ENCODE measurements at regions not wholly inside any gene's neighbourhood (a gene's known extent, or its start where the extent isn't known, plus 50 kb on each side); places are given as distances from the start of the nearest gene placed in this dataset.
A peak's percentile ranks its signal among the peaks of the same experiment; 100 is the strongest.

GRCh38 chr12:19695244-19696098, 256.2 kb downstream of the AEBP2 start:
- no peak for TF ChIP-seq PPARA (CRISPR knock-in tag; IDR thresholded peaks at IDR 0.05; ENCODE audit: borderline replicate concordance)
- no peak for TF ChIP-seq ZFP30 (CRISPR knock-in tag; IDR thresholded peaks at IDR 0.05)
- no peak for TF ChIP-seq ISL1 (CRISPR knock-in tag; IDR thresholded peaks at IDR 0.05)
- no peak for TF ChIP-seq GLIS3 (CRISPR knock-in tag; IDR thresholded peaks at IDR 0.05)
- TF ChIP-seq ESRRG (CRISPR knock-in tag; IDR thresholded peaks at IDR 0.05), result no peak
- no peak for TF ChIP-seq BACH2 (CRISPR knock-in tag; IDR thresholded peaks at IDR 0.05; ENCODE audit: borderline replicate concordance)
- TF ChIP-seq TCF4 (CRISPR knock-in tag; IDR thresholded peaks at IDR 0.05; ENCODE audit: borderline replicate concordance), result no peak
- TF ChIP-seq PATZ1 (CRISPR knock-in tag; IDR thresholded peaks at IDR 0.05; ENCODE audit: borderline replicate concordance), result no peak
- peak; percentile 78 for ATAC-seq

DNA sequence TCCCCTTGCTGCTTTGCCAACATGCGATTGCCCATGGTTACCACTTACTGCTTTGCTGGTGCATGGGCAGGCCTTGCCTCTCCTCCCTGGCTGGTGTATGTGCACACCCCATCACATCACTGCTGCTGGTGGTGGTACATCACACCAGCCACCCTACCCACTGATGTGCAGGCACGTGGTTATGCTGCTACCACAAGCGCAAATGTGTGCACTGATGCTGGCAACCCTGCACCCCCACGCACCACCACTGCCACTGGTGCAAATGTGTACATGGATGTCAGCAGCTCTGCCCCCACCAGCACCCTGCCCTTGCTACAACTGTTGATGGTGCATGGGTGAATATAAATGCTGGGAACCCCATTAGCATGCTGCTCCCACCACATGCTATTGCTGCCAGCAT, 261.7 kb downstream of the AEBP2 start:
- TF ChIP-seq POU6F1 (CRISPR knock-in tag; IDR thresholded peaks at IDR 0.05; ENCODE audit: borderline replicate concordance, low read depth) (no peak), GLIS3 (CRISPR knock-in tag; IDR thresholded peaks at IDR 0.05) (no peak), ARNTL (CRISPR knock-in tag; IDR thresholded peaks at IDR 0.05; ENCODE audit: borderline replicate concordance, low read depth) (no peak), PATZ1 (CRISPR knock-in tag; IDR thresholded peaks at IDR 0.05; ENCODE audit: borderline replicate concordance) (no peak), CSRNP3 (CRISPR knock-in tag; IDR thresholded peaks at IDR 0.05) (no peak), ZNF565 (CRISPR knock-in tag; conservative IDR thresholded peaks at IDR 0.05; ENCODE audit: low read depth) (no peak), ZNF70 (CRISPR knock-in tag; IDR thresholded peaks at IDR 0.05) (no peak), SNAI2 (CRISPR knock-in tag; IDR thresholded peaks at IDR 0.05) (no peak), BACH2 (CRISPR knock-in tag; IDR thresholded peaks at IDR 0.05; ENCODE audit: borderline replicate concordance) (no peak), TCF4 (CRISPR knock-in tag; IDR thresholded peaks at IDR 0.05; ENCODE audit: borderline replicate concordance) (no peak)
- no peak for ATAC-seq

DNA sequence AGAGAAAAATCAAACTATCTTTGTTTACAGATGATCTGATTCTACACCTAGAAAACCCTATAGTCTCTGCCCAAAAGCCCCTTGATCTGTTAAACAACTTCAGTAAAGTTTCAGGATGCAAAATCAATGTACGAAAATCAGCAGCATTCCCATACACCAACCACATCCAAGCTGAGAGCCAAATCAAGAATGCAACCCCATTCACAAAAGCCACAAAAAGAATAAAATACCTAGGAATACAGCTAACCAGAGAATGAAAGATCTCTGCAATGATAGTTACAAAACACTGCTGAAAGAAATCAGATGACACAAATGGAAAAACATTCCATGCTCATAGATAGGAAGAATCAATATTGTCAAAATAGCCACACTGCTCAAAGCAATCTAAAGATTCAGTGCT, 265.7 kb downstream of the AEBP2 start:
- ATAC-seq, result no peak
- no peak for TF ChIP-seq ZNF70 (CRISPR knock-in tag; IDR thresholded peaks at IDR 0.05)

- no peak for ATAC-seq
These were observed 267.6 kb downstream of the AEBP2 start for GRCh38 chr12:19706936-19707335.

More at GRCh38 chr12:19706936-19707335, 267.6 kb downstream of the AEBP2 start:
- TF ChIP-seq PATZ1 (CRISPR knock-in tag; IDR thresholded peaks at IDR 0.05; ENCODE audit: borderline replicate concordance) (no peak), CSRNP3 (CRISPR knock-in tag; IDR thresholded peaks at IDR 0.05) (no peak), GLIS3 (CRISPR knock-in tag; IDR thresholded peaks at IDR 0.05) (no peak), ZC3H10 (CRISPR knock-in tag; IDR thresholded peaks at IDR 0.05) (no peak), OSR1 (CRISPR knock-in tag; IDR thresholded peaks at IDR 0.05) (no peak), ZFP3 (CRISPR knock-in tag; IDR thresholded peaks at IDR 0.05) (no peak), BACH2 (CRISPR knock-in tag; IDR thresholded peaks at IDR 0.05; ENCODE audit: borderline replicate concordance) (no peak)

Measured in SK-N-SH treated with all-trans-retinoic acid at 6 μM for 48 hours (cell line).